GM21786 (cell line): ENCODE measurements at regions not wholly inside any gene's neighbourhood (a gene's known extent, or its start where the extent isn't known, plus 50 kb on each side); places are given as distances from the start of the nearest gene placed in this dataset.
A peak's percentile ranks its signal among the peaks of the same experiment; 100 is the strongest.
"Not testable (repeated sequence)": the region's sequence is repeated elsewhere in the genome, so short reads cannot be mapped to it uniquely, and the experiment has no call there.

Experiments used
- ATAC-seq: cut with Tn5 transposase; IDR thresholded peaks from one replicate; pipeline ENCODE4 v1.9.1; 2021; ENCODE audit not compliant: unreplicated experiment

- no peak for ATAC-seq
Observed at GRCh38 chr7:125847692-125848091, 918.1 kb upstream of the POT1 start.

DNA sequence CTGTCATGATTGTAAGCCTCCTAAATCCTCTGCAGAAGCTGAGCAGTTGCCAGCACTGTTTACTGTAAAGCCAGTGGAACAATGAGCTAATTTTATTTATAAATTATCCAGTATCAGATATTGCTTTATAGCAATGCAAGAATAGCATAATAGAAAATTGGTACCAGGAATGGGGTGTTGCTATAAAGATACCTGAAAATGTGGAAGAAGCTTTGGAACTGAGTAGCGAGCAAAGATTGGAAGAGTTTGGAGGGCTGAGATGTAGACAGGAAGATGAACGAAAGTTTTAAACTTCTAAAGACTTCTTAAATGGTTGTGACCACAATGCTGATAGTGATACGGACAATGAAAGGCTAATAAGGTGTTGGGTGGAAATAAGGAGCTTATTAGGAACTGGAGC is 917.4 kb upstream of the POT1 start:
- no peak for ATAC-seq

DNA sequence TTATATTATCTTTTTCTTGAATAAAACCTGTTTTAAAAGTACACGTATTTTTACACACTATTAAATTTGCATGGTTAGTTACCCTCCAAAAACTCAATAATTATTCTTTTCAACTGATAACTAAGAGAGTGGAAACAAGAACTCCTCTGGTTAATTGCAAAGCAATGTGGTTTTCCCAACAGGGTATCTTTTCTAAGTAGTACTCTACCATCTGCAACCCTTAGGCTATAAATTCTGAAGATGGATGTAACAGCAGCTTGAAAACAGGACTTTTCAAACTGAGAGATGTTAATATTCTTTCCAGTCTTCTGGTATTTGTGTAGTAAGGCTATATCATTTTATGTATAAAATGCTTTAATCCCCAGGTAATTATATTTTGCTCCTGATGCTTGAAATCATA is 916.1 kb upstream of the POT1 start:
- ATAC-seq, result no peak

DNA sequence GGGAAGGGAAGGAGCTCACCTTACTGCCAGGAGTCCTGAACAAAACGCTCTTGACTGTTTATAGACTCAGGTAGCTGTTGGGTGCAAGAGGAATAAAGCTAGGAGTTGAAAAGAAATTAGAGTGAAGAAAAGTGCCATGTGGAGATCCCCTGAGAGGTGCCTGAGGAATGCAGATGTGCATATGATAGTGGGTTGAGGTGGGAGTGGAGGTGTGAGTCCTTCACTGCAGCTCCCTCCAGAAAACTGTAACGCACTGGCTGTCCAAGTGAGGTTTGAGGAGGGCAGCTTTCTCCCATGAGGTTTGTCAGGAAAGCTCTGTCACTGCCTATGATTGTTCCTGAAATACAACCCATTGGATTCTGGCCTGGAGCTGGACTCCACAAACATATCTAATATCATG is 904.8 kb upstream of the POT1 start:
- ATAC-seq, result no peak

GRCh38 chr7:125833839-125834238 is 904.2 kb upstream of the POT1 start:
- no peak for ATAC-seq

DNA sequence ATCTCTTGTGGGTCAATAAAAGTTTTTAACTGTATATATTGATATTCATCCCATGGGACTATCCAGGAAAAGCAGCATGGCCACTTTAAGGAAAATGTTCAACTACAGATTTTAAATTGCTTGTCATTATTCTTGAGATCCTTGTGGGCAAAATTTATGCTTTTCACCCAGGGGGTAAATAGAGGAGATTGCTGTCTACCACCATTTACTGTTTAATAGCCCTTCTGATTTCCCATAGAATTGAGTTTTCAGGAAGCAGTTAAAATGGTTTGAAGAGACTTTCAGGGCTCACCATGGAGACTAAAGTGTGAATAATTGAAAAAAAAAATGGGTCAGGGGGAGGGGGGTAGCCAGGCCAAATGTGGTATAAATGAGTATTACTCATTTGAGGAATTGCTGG is 901.1 kb upstream of the POT1 start:
- ATAC-seq, result no peak

DNA sequence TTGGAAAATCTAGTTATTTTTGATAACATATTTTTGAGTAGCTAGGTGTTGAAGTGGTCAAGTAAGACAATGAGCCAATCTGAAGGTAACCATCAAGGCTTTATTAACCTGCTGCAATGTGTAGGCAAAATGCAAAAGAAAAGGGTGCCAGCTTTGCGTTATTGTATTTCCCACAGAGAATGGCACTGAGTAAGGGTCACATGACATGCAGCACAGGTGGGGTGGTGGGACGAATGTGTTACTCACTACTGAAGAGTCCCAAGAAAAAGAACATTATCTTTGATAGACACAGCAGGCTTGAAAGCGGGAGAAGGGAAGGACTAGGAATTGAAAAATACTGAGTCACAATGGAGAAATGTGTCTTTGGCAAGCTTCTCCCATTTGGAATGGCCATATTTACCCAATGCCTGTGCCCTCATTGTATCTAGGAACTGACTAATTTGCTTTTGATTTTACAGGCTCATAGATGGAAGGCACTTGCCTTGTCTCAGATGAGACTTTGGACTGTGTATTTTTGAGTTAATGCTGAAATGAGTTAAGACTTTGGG is 898.6 kb upstream of the POT1 start:
- no peak for ATAC-seq

DNA sequence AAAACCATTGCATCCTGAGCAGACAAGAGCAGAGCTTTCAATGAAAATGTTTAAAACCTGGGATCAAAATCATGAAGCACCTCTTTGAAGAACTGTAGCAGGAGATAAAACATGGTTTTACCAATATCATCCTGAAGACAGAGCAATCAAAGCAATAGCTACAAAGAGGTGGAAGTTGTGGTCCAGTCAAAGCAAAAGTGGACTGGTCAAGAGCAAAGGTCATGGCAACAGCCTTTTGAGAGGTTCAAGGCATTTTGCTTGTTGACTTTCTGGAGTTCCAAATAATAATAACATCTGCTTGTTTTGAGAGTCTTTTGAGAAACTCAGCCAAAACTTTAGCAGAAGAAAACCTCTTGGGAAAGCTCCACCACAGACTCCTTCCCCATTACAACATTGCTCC is 893.9 kb upstream of the POT1 start:
- ATAC-seq, result no peak

- no peak for ATAC-seq
Observed at GRCh38 chr7:125820495-125820894, 890.9 kb upstream of the POT1 start.

DNA sequence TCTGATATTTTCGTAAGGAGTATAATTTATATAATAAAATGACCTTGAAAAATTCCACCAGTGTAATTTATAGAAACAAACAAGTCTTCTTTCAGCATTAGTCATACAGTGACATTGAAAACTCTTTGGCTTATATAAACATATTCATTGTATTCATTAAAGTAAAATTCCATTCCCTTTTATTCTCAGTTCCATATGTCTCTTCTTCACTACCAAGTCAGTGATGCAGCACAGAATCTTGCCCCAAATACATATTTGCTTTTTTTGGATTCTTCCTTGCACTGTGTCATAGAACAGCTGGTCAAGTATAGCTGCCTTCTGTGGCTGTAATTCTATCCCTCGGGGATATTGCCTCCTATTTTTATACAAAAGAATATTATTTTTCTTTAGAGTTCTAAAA is 884.5 kb upstream of the POT1 start:
- ATAC-seq, result no peak

GRCh38 chr7:125806491-125806890 is 876.9 kb upstream of the POT1 start:
- ATAC-seq, result not testable (repeated sequence)

DNA sequence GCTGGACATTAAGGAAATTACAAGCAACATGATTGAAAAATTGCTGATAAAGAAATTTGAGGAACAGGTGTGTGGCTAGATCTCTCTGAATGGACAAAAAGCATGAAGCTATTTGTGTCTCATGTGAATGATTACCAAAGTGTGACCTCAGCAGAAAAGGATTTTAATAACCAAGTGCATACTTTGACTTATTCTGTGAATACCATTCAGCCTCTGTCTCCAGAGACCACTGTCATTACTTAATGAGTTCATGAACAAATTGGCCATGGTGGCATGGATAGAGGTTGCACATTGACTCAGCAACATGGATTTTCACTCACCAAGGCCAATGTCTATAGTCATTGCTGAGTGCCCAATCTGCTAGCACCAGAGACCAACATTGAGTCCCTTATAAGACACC is 874.6 kb upstream of the POT1 start:
- no peak for ATAC-seq

DNA sequence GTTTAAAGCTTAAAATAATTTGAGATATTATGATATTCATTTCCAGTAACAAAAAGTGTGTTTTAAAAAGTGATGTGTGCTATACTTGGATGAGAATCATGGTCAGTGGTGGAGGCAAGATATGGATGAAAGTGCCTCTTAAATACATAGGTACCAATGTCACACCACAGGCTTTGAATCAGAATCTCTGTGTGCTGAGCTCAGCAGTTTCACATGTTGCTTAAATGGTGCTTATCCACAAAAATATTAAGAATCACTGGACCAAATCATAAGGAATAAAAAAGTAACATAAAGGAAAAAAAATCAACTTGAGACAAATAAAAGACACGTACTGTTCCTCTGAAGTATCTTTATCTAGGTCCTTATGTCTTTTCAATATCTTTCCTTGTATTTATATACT is 850.5 kb upstream of the POT1 start:
- ATAC-seq, result no peak

- no peak for ATAC-seq
Observed at GRCh38 chr7:125775317-125775716, 845.7 kb upstream of the POT1 start.

DNA sequence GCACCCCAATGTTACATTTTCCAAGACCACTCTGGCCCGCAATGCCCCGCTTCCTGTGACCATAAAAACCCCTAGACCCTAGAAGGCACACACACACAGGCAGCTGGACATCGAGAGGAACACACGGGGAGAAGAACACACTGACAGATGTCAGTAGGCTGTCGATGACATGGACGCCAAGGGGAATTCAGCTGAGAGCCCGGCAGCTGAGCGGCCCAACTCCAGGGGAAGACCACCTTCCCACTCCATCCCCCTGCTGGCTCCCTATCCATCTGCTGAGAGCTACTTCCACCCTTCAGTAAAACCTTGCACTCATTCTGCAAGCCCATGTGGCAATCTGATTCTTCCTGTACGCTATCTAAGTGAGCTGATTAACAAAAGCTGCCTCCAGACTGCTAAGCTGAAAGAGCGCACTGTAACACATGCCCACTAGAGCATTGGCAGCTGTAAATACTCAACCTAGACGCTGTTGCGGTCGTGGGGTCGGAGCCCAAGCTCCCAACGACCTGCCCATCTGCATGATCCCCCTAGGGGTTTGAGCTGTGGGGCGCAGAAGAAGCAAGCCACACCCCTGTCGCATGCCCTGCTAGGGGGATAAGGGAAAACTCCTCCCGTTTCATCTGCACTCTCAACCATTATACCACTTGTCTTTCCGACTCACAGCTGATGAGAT is 843.6 kb upstream of the POT1 start:
- no peak for ATAC-seq

DNA sequence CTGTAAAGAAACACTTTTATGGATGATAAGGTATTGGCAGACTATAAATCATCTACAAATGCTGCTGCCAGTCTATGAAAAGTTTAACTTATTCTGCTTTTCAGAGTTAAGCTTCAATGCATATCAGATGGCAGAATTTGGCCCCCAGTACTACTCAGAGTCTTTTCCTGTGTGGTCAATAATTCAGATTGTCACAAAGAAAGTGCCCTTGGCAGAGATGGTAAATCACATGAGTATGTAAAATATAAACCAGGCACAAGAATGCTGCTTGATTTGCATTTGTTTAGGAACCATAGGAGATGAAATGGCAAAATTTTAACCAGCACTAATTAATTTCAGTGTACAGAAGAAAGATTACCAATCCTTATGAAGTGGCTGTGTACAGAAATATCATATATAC is 818.3 kb upstream of the POT1 start:
- ATAC-seq, result no peak

DNA sequence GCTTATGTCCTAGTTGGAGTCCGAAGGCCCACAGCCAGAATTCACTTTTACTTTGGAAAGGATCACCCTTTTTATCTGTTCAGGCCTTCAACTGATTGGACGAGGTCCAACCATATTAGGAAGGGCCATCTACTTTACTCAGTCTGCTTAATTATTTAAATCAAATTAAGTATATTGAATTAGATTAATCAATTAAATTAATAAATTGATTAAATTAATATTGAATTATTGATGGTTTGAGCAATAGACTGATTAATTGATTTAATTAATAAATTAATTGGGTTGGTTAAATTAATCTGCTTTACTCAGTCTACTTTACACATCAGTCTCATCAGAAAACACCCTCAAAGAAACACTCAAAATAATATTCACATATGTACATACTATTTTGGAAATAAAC is 816.9 kb upstream of the POT1 start:
- ATAC-seq, result no peak

- ATAC-seq, result no peak
Observed at GRCh38 chr7:125727215-125727614, 797.6 kb upstream of the POT1 start.

GRCh38 chr7:125695626-125696025 is 766.0 kb upstream of the POT1 start:
- ATAC-seq, result no peak

GRCh38 chr7:125683156-125683555 is 753.5 kb upstream of the POT1 start:
- no peak for ATAC-seq

GRCh38 chr7:125681508-125681907 is 751.9 kb upstream of the POT1 start:
- peak; percentile 49 for ATAC-seq

DNA sequence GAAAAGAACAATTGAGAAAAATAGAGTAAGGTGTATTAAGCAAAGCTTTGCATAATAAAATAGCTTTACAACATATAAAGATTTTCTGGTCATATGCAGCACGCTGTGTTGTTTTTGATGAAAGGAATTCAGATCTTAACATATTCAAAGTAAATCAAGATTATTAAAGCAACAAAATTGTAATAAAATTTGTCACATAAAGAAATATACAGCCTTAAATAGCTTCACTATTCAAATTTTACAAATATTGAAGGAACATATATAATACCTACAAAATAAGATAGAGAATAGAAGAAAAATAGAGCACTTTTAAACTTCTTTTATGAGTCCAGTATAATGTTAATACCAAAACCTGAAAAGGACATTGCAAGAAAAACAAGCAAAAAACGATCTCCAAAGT is 749.1 kb upstream of the POT1 start:
- ATAC-seq, result no peak

DNA sequence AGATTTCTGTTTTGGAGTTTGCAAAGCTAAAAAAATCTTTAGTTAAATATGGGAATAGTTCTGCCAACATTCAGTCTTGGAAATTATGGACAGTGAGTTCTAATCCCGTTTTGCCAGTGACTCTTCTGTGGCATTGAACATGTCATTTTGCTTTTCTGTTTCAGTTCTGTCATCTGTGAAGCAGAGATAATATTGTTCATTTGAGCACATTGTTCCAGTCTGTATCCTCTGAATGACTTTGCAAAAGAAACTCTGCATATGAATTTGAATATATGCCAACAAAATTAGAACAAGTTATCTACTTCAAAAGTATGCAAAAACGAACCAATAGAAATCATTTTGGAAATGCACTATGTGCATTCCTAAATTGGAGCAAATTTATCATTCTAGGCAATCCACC is 746.0 kb upstream of the POT1 start:
- no peak for ATAC-seq
